Spinal cord (tissue), 9 donors: ENCODE measurements at regions not wholly inside any gene's neighbourhood (a gene's known extent, or its start where the extent isn't known, plus 50 kb on each side); places are given as distances from the start of the nearest gene placed in this dataset.
A peak's percentile ranks its signal among the peaks of the same experiment; 100 is the strongest.
"Not testable (repeated sequence)": the region's sequence is repeated elsewhere in the genome, so short reads cannot be mapped to it uniquely, and the experiment has no call there.

ENCODE experiments used
- DNase-seq, 6 donors: peaks; one replicate each; pipeline versions ENCODE4 v3.0.0 to v3.0.0-alpha.2; 2013 to 2015; ENCODE audit warnings: low spot score in 6 of 6, low read depth in 4 of 6
- H3K27ac ChIP-seq: one replicate; pipeline ENCODE4 v1.5.1; 2013; ENCODE audit warnings: low read depth, low read length, control low read depth
- H3K27me3 ChIP-seq: one replicate; pipeline ENCODE4 v1.6.1; 2013; ENCODE audit warnings: low read length; ENCODE audit not compliant: control insufficient read depth, insufficient read depth
- H3K36me3 ChIP-seq: one replicate; pipeline ENCODE4 v1.6.1; 2013; ENCODE audit warnings: low read length; ENCODE audit not compliant: control insufficient read depth, insufficient read depth
- H3K4me1 ChIP-seq: one replicate; pipeline ENCODE4 v1.6.1; 2013; ENCODE audit warnings: low read length; ENCODE audit not compliant: control insufficient read depth, insufficient read depth
- H3K4me3 ChIP-seq: one replicate; pipeline ENCODE4 v1.5.1; 2013; ENCODE audit warnings: low read depth, low read length, control low read depth
- H3K9me3 ChIP-seq: one replicate; pipeline ENCODE4 v1.6.1; 2013; ENCODE audit warnings: low read length; ENCODE audit not compliant: control insufficient read depth, insufficient read depth
- WGBS: methylation state at CpG from one replicate; pipeline ENCODE4 v1.1.5; 2013; ENCODE audit warnings: missing lambda C conversion rate; ENCODE audit not compliant: insufficient coverage; 5-methylcytosine and 5-hydroxymethylcytosine counted together
- donor health status: healthy.

DNA sequence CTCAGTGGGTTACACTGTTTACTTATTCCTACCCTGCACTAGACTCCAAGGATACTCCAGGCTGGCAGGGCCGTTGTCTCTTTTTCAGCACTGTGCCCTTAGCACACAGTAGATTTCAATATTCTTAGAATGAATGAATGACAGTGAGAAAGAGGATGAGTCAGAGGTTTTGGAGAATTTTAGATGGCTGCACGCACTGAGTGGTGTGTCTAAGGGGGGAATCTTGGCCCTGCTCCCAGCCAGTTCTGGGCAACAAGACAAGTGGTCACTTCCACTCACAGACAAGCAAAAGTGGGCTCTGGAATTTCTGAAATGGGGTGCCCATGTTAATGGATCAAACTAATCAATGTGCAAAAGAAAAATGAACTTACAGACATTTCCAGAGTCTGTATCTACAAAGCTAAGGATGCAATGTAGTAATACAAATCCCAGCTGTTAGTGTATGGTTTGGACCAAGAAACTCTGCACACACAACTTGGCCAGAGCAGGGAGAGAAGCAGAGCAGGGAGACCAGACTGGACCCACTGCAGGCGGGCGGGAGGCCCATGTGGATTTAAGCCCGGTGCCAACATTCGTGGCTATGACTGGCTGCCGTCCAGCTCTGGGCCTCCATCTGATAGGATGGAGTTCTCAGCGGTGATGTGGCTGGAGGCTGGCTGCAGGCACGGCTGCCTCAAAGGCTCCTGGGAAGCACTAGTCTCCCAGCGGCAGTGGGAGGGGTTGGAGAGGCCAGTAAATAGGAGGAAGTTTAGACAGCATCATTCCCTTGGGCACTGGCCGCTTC is 95.6 kb upstream of the CDYL2 start:
- H3K4me3 ChIP-seq = no peak overlapping the region
- peak in 5 of 6 donors; percentile 36 to 89 (median 46) for DNase-seq
- WGBS = 54% methylated on average over 9 of the region's 11 CpGs
- peaks cover 9% of the 10 kb centered on the region for H3K4me1 ChIP-seq
- no peaks in the 10 kb centered on the region for H3K9me3 ChIP-seq
- no peaks in the 10 kb centered on the region for H3K36me3 ChIP-seq
- H3K27ac ChIP-seq = peak overlapping the region; percentile 57
- no peaks in the 10 kb centered on the region for H3K27me3 ChIP-seq

- Histone ChIP-seq H3K4me3 (no peak overlapping the region), H3K27ac (no peak overlapping the region), H3K9me3 (no peaks in the 10 kb centered on the region), H3K27me3 (no peaks in the 10 kb centered on the region), H3K4me1 (peaks cover 9% of the 10 kb centered on the region), H3K36me3 (no peaks in the 10 kb centered on the region)
- 90% methylated on average over 4 of the region's 5 CpGs for WGBS
- DNase-seq = no peak
These were observed 92.4 kb upstream of the CDYL2 start for GRCh38 chr16:80896776-80897175.

DNA sequence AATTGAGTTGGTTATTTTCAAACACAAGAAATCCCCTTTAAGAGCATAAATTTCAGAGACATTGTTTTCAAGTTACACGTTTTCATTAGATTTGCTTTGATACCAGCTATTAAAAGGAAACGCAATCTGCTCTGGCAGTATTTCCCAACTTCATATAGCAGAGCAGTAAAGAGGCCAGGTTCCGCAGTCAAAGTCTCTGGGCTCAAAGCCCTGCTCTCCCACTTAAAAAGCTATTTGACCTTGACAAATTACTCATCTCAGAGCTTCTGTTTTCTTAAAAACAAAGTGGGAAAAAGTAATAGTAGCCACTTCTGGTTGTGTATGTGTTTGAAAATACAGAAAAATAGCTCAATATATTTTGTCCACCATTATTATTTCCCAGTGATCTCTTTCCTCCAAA is 89.7 kb upstream of the CDYL2 start:
- Histone ChIP-seq H3K4me1 (no peaks in the 10 kb centered on the region), H3K4me3 (no peak overlapping the region), H3K36me3 (no peaks in the 10 kb centered on the region), H3K27me3 (no peaks in the 10 kb centered on the region), H3K9me3 (no peaks in the 10 kb centered on the region), H3K27ac (no peak overlapping the region)
- 46% methylated on average over 3 of the region's 3 CpGs for WGBS
- DNase-seq = no peak

DNA sequence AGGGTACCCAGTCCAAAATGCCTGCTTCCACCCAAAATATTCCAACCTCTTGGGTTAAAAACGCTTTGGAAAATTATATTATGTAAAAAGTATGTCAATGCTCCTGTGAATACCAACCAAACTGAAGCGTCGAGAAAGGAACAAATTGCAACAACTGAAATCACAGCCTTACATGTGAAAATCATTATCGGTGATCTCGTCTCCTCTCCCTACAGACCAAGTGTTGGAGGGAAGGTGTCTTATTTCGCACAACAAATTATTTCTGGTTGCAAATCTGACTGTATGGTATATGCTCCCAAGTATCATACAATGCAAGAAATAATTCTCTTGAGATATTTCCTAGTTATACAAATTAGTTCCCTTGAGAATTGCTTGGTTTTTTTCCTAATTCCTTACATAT is 89.3 kb upstream of the CDYL2 start:
- Histone ChIP-seq H3K27ac (no peak overlapping the region), H3K9me3 (no peaks in the 10 kb centered on the region), H3K27me3 (no peaks in the 10 kb centered on the region), H3K4me1 (no peaks in the 10 kb centered on the region), H3K36me3 (no peaks in the 10 kb centered on the region), H3K4me3 (no peak overlapping the region)
- WGBS = no CpG with 5 or more reads among the region's 6 CpGs
- no peak for DNase-seq

DNA sequence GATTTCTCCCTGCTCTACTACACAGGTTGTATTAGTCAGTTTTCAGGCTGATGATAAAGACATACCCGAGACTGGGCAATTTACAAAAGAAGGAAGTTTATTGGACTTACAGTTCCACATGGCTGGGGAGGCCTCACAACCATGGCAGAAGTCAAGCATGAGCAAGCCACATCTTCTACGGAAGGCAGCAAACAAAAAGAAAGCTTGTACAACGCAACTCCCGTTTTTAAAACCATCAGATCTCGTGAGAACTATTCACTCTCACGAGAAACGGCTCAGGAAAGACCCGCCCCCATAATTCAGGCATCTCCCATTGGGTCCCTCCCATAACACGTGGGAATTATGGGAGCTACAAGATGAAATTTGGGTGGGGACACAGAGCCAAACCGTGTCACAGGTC is 88.0 kb upstream of the CDYL2 start:
- not testable (repeated sequence) for H3K4me1 ChIP-seq, DNase-seq, H3K36me3 ChIP-seq, H3K27me3 ChIP-seq, H3K4me3 ChIP-seq, H3K27ac ChIP-seq, H3K9me3 ChIP-seq
- WGBS = 85% methylated on average over 9 of the region's 10 CpGs

DNA sequence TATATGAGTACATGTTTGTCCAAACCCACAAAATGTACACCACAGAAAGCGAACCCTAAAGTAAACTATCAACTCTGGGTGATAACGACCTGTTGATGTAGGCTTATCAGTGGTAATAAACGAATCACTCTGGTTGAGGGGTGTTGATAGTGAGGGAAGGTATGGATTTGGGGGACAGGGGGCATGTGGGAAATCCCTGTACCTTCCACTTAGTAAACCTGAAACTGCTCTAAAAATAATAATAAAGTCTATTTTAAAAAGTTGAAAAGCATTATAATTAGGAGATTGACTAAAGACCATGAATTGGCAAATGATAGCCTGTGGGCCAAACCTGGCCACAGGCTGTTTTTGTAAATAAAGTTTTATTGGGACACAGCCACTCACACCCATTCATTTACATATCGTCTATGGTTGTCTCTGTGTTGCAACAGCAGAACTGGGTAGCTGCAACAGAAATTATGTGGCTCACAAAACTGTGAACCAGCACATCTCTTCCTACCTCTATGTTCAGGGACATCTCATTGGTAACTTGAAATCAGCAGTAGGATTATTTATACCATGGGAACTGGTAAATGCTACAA is 85.5 kb upstream of the CDYL2 start:
- H3K36me3 ChIP-seq = no peaks in the 10 kb centered on the region
- H3K27ac ChIP-seq = no peak overlapping the region
- no peak overlapping the region for H3K4me3 ChIP-seq
- H3K4me1 ChIP-seq = no peaks in the 10 kb centered on the region
- no peaks in the 10 kb centered on the region for H3K9me3 ChIP-seq
- no peak for DNase-seq
- H3K27me3 ChIP-seq = no peaks in the 10 kb centered on the region
- no CpG with 5 or more reads among the region's 4 CpGs for WGBS

DNA sequence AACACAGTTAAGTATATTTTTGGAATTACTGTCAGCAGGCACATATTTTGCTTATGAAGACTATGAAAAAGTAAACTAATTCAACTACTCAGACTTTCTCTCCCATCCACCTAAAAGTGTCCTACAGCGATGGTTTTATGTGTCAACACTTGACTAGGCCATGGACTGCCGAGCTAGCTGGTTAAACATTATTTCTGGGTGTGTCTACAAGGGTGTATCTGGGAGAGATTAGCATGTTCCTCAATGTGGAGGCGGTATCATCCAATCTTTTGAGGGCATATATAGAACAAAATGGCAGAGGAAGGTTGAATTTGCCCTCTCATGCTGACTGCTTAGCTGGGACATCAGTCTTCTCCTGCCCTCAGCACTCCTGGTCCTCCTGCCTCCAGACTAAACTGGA is 82.7 kb upstream of the CDYL2 start:
- DNase-seq = no peak
- no peak overlapping the region for H3K4me3 ChIP-seq
- 88% methylated on average over 2 of the region's 3 CpGs for WGBS
- H3K9me3 ChIP-seq = no peaks in the 10 kb centered on the region
- no peaks in the 10 kb centered on the region for H3K27me3 ChIP-seq
- no peaks in the 10 kb centered on the region for H3K36me3 ChIP-seq
- no peaks in the 10 kb centered on the region for H3K4me1 ChIP-seq
- no peak overlapping the region for H3K27ac ChIP-seq

DNA sequence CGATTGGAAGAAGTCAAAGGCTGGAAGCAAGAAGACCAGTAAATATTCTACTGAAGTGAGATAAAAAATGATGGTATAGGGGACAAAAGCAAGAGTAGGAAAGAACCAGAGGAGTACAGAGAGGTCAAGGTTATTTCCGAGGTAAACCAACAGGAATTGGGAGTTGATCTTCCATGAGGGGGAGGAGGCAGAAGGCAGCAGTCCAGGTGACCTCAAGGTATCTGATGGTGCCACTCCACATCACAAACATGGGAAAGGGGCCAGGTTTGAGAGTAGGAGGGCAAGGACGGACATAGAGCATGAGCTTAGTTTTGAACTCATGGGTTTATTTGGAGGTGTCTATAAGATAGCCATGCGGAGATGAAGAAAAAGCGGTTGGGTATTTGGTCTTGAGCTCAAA is 79.4 kb upstream of the CDYL2 start:
- 93% methylated on average over 5 of the region's 5 CpGs for WGBS

DNA sequence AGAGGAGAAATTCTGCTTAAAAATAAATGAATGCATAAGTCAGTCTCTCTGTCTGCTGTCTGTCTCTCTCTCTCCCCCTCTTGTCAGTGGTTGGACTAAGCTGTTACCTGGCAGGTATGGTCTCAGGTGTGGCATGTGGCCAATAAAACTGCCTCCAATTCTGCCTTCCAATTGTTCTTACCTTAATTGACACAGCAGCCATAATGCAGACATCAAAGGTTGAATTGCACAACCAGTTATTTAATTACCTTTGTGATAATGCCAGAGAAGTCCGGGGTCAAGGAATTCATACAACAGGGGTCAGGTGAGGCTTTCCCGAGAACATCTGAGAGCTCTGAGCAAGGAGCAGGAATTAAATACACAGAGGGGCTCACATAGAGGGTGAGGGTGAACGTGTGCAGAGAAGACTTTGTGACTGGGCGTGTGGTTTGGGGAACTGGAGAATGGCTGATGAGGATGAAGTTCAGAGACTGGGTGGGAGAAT is 78.8 kb upstream of the CDYL2 start:
- H3K4me3 ChIP-seq = no peak overlapping the region
- no peak overlapping the region for H3K27ac ChIP-seq
- no peaks in the 10 kb centered on the region for H3K36me3 ChIP-seq
- DNase-seq = no peak
- 70% methylated on average over 4 of the region's 4 CpGs for whole genome bisulfite sequencing
- no peaks in the 10 kb centered on the region for H3K27me3 ChIP-seq
- H3K9me3 ChIP-seq = no peaks in the 10 kb centered on the region
- H3K4me1 ChIP-seq = no peaks in the 10 kb centered on the region

More for the DNA sequence above, 79.4 kb upstream of the CDYL2 start:
- Histone ChIP-seq H3K27ac (no peak overlapping the region), H3K36me3 (no peaks in the 10 kb centered on the region), H3K4me3 (no peak overlapping the region), H3K9me3 (no peaks in the 10 kb centered on the region), H3K27me3 (no peaks in the 10 kb centered on the region), H3K4me1 (no peaks in the 10 kb centered on the region)
- DNase-seq = no peak

DNA sequence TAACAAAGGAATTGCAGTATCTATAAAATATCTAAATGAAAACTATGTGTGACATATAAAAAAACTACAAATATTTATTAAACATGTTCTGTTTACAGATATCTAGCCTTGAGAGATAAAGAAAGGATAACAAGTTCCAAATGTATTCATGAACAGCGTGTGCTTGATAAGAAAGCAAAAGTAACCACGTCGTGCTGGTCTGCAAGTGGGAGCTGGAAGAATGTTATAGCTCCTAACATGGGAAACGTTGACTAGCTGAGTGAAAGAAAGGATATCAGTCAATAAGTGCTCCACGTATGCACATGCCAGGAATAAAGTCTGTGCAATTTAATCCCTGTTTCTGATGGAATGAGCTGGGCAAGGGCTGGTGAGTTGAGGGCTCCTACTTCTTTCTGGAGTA is 71.2 kb upstream of the CDYL2 start:
- H3K4me1 ChIP-seq = no peaks in the 10 kb centered on the region
- H3K9me3 ChIP-seq = no peaks in the 10 kb centered on the region
- no peak overlapping the region for H3K27ac ChIP-seq
- no peak for DNase-seq
- H3K27me3 ChIP-seq = no peaks in the 10 kb centered on the region
- no peak overlapping the region for H3K4me3 ChIP-seq
- H3K36me3 ChIP-seq = no peaks in the 10 kb centered on the region
- 72% methylated on average over 5 of the region's 5 CpGs for WGBS
